Kidney (tissue), 13 donors: ENCODE measurements at regions not wholly inside any gene's neighbourhood (a gene's known extent, or its start where the extent isn't known, plus 50 kb on each side); places are given as distances from the start of the nearest gene placed in this dataset.
"Not testable (repeated sequence)": the region's sequence is repeated elsewhere in the genome, so short reads cannot be mapped to it uniquely, and the experiment has no call there.

Experiments used
- DNase-seq, 5 donors: peaks; one replicate each; pipeline ENCODE4 v3.0.0-alpha.2; 2013 to 2020
- FAIRE-seq: peaks from 2 replicates; lab custom pipeline; 2012; peaks lifted over from hg19 to GRCh38; lab: Jason Lieb, UNC
- H3K27ac ChIP-seq, 2 donors: one replicate each; pipeline ENCODE4 v1.7.0; 2013; ENCODE audit warnings: low read depth in 2 of 2, low read length in 2 of 2, inconsistent platforms in 1 of 2
- H3K27me3 ChIP-seq: one replicate; pipeline ENCODE4 v1.7.1; 2013; ENCODE audit warnings: low read length, inconsistent platforms; ENCODE audit not compliant: control insufficient read depth, insufficient read depth
- H3K36me3 ChIP-seq, 3 donors: one replicate each; pipeline versions ENCODE4 v1.7.0 to v1.7.1; 2013; ENCODE audit warnings: low read length in 3 of 3, control low read depth in 1 of 3, inconsistent platforms in 1 of 3; ENCODE audit not compliant: insufficient read depth in 3 of 3, control insufficient read depth in 2 of 3
- H3K4me1 ChIP-seq, 3 donors: one replicate each; pipeline versions ENCODE4 v1.7.0 to v1.7.1; 2013; ENCODE audit warnings: low read length in 3 of 3, inconsistent platforms in 1 of 3, low read depth in 1 of 3; ENCODE audit not compliant: control insufficient read depth in 2 of 3, insufficient read depth in 2 of 3
- H3K4me3 ChIP-seq, 3 donors: one replicate each; pipeline versions ENCODE4 v1.7.0 to v1.8.1; 2013; ENCODE audit warnings: low read length in 3 of 3, control low read depth in 1 of 3, inconsistent platforms in 1 of 3
- H3K9ac ChIP-seq, 3 donors: one replicate each; pipeline versions ENCODE4 v1.7.0 to v1.7.1; 2013; ENCODE audit warnings: low read length in 3 of 3, control low read depth in 1 of 3, inconsistent platforms in 1 of 3
- H3K9me3 ChIP-seq, 3 donors: one replicate each; pipeline versions ENCODE4 v1.7.0 to v1.7.1; 2013; ENCODE audit warnings: low read length in 3 of 3, control low read depth in 1 of 3, inconsistent platforms in 1 of 3; ENCODE audit not compliant: control insufficient read depth in 2 of 3, insufficient read depth in 1 of 3
- intact Hi-C: fragments of 100-400 bp; cut with DNase I; formaldehyde crosslinking; loops from one replicate; pipeline ENCODE4 v1.11.1; 2022
- TF ChIP-seq, protein P1 (sequence below): IDR thresholded peaks from 3 replicates; pipeline ENCODE4 v1.5.1; 2012; ENCODE audit warnings: mild to moderate bottlenecking, moderate library complexity, borderline replicate concordance; ENCODE audit not compliant: insufficient read depth; ENCODE audit errors: extremely low read depth
- donor health status: control.
- donor health status: control.
- donor health status: control.
- donor health status: control.
- donor health status: control.
- donor health status: DM: yes; HTN: yes; CAD: no.
- donor health status: Normal renal cell carcinoma (clear cell type).

DNA sequence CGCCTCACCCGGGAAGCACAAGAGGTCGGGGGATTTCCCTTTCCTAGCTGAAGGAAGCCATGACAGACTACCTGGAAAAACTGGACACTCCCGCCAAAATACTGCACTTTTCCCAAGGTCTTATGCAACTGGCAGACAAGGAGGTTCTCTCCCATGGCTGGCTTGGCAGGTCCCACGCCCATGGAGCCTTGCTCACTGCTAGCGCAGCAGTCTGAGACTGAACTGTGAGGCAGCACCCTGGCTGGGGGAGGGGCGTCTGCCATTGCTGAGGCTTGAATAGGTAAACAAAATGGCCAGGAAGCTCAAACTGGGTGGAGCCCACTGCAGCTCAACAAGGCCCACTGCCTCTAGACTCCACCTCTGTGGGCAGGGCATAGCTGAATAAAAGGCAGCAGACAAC lies 92.1 kb downstream of the C4BPA start:
- DNase-seq: peak in 1 of 5 donors; percentile 70
- H3K36me3 ChIP-seq, FAIRE-seq, H3K4me3 ChIP-seq, H3K9ac ChIP-seq, H3K27ac ChIP-seq, H3K27me3 ChIP-seq, H3K9me3 ChIP-seq, intact Hi-C loops, H3K4me1 ChIP-seq: not testable (repeated sequence)

DNA sequence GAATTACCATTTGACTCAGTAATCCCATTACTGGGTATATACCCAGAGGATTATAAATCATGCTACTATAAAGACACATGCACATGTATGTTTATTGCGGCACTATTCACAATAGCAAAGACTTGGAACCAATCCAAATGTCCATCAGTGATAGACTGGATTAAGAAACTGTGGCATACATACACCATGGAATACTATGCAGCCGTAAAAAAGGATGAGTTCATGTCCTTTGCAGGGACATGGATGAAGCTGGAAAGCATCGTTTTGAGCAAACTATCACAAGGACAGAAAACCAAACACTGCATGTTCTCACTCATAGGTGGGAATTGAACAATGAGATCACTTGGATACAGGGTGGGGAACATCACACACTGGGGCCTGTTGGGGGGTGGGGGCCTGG lies 97.5 kb downstream of the C4BPA start:
- H3K9me3 ChIP-seq, H3K4me3 ChIP-seq, FAIRE-seq, intact Hi-C loops, DNase-seq, H3K9ac ChIP-seq, H3K27ac ChIP-seq, H3K4me1 ChIP-seq, H3K27me3 ChIP-seq, H3K36me3 ChIP-seq: not testable (repeated sequence)

DNA sequence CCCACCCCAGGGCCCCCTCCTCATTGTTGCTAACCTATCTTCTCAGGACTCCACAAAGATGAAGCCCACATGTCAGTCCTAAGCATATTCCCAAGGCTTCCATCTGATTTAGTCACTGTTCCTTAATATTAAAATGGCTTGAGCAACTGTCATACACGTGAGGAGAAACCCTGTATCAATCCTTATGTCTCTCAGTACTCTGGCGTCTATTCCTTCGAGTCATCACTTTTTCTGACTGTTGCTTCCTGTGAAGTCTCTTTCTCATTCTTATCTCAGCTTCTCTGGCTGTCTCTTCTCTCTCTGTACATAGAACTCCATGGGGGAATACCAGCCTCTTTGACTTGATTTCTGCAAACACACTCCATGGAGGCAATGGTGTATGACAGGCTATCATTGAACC lies 98.4 kb downstream of the C4BPA start:
- H3K36me3 ChIP-seq: no peaks in the 10 kb centered on the region
- H3K4me1 ChIP-seq: peaks cover 0 to 2% (median 0%) of the 10 kb centered on the region in 3 donors
- H3K27ac ChIP-seq: no peak overlapping the region
- intact Hi-C loops: no loop called here
- H3K4me3 ChIP-seq: no peak overlapping the region
- no peak overlapping the region for H3K9ac ChIP-seq
- TF ChIP-seq, protein P1, sequence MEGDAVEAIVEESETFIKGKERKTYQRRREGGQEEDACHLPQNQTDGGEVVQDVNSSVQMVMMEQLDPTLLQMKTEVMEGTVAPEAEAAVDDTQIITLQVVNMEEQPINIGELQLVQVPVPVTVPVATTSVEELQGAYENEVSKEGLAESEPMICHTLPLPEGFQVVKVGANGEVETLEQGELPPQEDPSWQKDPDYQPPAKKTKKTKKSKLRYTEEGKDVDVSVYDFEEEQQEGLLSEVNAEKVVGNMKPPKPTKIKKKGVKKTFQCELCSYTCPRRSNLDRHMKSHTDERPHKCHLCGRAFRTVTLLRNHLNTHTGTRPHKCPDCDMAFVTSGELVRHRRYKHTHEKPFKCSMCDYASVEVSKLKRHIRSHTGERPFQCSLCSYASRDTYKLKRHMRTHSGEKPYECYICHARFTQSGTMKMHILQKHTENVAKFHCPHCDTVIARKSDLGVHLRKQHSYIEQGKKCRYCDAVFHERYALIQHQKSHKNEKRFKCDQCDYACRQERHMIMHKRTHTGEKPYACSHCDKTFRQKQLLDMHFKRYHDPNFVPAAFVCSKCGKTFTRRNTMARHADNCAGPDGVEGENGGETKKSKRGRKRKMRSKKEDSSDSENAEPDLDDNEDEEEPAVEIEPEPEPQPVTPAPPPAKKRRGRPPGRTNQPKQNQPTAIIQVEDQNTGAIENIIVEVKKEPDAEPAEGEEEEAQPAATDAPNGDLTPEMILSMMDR: no peak
- FAIRE-seq: no peak
- no peaks in the 10 kb centered on the region for H3K9me3 ChIP-seq
- no peaks in the 10 kb centered on the region for H3K27me3 ChIP-seq
- DNase-seq: no peak

DNA sequence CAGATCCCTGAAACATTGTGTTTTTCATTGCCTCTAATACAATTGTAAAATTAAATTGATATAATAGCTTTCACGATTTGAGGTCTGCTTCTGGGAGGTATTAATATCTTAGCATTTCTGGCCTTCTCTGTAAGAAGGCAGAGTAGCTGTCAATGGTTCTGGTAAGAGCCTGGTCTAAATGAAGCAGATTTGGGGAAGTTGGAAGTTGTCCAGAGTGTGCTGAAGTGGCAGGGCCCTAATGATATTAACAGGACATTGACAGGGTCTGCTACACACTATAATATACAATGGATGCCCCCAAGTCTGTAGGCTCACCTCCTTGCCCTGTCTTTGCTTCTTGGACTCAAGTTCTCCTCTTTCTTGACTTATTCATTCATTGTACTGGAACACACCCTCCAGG lies 99.5 kb downstream of the C4BPA start:
- Histone ChIP-seq H3K9ac (no peak overlapping the region), H3K36me3 (no peaks in the 10 kb centered on the region), H3K27me3 (no peaks in the 10 kb centered on the region), H3K4me3 (no peak overlapping the region), H3K9me3 (no peaks in the 10 kb centered on the region), H3K4me1 (peaks cover 0 to 2% (median 0%) of the 10 kb centered on the region in 3 donors), H3K27ac (no peak overlapping the region)
- FAIRE-seq (no peak), DNase-seq (no peak)
- intact Hi-C loops: no loop called here
- TF ChIP-seq, protein P1: no peak
